ENCODE measurements at regions not wholly inside any gene's neighbourhood (a gene's known extent, or its start where the extent isn't known, plus 50 kb on each side); places are given as distances from the start of the nearest gene placed in this dataset.

DNA sequence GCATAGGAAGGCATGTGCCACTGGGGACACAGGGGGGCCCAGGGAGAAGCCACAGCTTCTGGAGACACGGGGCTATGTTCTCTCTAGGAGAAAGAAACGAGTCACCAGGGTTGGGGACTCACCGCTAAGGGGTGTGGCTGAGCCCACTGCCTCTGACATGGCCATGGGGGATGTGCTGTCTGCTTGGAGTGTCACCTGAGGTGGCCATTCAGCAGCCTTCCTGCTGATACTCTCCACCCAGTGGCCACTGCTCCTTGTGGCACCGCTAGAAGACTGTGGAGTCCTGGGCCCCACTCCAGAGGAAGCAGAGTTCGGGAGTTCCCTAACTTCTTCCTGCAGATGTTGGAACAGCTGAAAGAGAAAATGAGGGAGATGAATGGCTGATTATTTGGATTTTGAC, 91.2 kb upstream of the SLC45A1 start:
- TF ChIP-seq, protein P1, sequence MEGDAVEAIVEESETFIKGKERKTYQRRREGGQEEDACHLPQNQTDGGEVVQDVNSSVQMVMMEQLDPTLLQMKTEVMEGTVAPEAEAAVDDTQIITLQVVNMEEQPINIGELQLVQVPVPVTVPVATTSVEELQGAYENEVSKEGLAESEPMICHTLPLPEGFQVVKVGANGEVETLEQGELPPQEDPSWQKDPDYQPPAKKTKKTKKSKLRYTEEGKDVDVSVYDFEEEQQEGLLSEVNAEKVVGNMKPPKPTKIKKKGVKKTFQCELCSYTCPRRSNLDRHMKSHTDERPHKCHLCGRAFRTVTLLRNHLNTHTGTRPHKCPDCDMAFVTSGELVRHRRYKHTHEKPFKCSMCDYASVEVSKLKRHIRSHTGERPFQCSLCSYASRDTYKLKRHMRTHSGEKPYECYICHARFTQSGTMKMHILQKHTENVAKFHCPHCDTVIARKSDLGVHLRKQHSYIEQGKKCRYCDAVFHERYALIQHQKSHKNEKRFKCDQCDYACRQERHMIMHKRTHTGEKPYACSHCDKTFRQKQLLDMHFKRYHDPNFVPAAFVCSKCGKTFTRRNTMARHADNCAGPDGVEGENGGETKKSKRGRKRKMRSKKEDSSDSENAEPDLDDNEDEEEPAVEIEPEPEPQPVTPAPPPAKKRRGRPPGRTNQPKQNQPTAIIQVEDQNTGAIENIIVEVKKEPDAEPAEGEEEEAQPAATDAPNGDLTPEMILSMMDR (IDR thresholded peaks at IDR 0.05; ENCODE audit: poor library complexity) = no peak
- TF ChIP-seq EZH2 (IDR thresholded peaks at IDR 0.05; ENCODE audit: borderline replicate concordance) = no peak

Data from hepatocyte (in vitro differentiated cells).